H1 (cell line): ENCODE measurements at regions not wholly inside any gene's neighbourhood (a gene's known extent, or its start where the extent isn't known, plus 50 kb on each side); places are given as distances from the start of the nearest gene placed in this dataset.

ENCODE experiments used
- CTCF ChIA-PET: fragments of 300-600 bp; sonication (Branson Sonifier 250); formaldehyde crosslinking; loops from one replicate; lab custom pipeline; 2021; ENCODE audit not compliant: partially characterized antibody; lab: Charles Lee
- POLR2A ChIA-PET: fragments of 300-600 bp; sonication (Branson Sonifier 250); formaldehyde crosslinking; loops from one replicate; lab custom pipeline; 2021; ENCODE audit warnings: inconsistent platforms; ENCODE audit not compliant: partially characterized antibody; lab: Charles Lee
- DNase-seq, 2 experiments: peaks; one replicate each; pipeline versions ENCODE4 v3.0.0 to v3.0.0-alpha.2; 2010 to 2022; ENCODE audit warnings: low spot score in 2 of 2, low read depth in 1 of 2, mixed read lengths in 1 of 2
- FAIRE-seq: peaks from 2 replicates; lab custom pipeline; 2011; peaks lifted over from hg19 to GRCh38; lab: Jason Lieb, UNC
- H2AFZ ChIP-seq: 2 replicates; pipeline ENCODE4 v1.8.1; 2012; ENCODE audit warnings: low read length, inconsistent platforms
- H2AK5ac ChIP-seq: 2 replicates; pipeline ENCODE4 v1.6.1; 2013; ENCODE audit warnings: low read depth, low read length
- H2BK120ac ChIP-seq: replicated peaks from 2 replicates; pipeline ENCODE3; 2013; ENCODE audit warnings: low read depth, low read length, inconsistent platforms
- H2BK12ac ChIP-seq: 2 replicates; pipeline ENCODE4 v1.6.1; 2013; ENCODE audit warnings: low read depth, low read length
- H2BK15ac ChIP-seq: 2 replicates; pipeline ENCODE4 v1.6.1; 2013; ENCODE audit warnings: low read length
- H2BK20ac ChIP-seq: 2 replicates; pipeline ENCODE4 v1.6.1; 2013; ENCODE audit warnings: low read length
- H2BK5ac ChIP-seq: 2 replicates; pipeline ENCODE4 v1.6.1; 2013; ENCODE audit warnings: low read depth, low read length
- H3K14ac ChIP-seq: 2 replicates; pipeline ENCODE4 v1.6.1; 2013; ENCODE audit warnings: inconsistent platforms; ENCODE audit not compliant: insufficient read length
- H3K18ac ChIP-seq: 2 replicates; pipeline ENCODE4 v1.6.1; 2013; ENCODE audit warnings: low read length; ENCODE audit errors: extremely low read depth
- H3K23ac ChIP-seq: 2 replicates; pipeline ENCODE4 v1.6.1; 2013; ENCODE audit warnings: inconsistent platforms; ENCODE audit not compliant: insufficient read length
- H3K23me2 ChIP-seq: 2 replicates; pipeline ENCODE4 v1.6.1; 2013; ENCODE audit warnings: low read depth, low read length
- H3K27ac ChIP-seq: 2 replicates; pipeline ENCODE4 v1.6.1; 2011; ENCODE audit warnings: low read depth, low read length, inconsistent platforms
- H3K27me3 ChIP-seq, 4 experiments: replicated peaks in 1 of 4; 1 replicate in 1 of 4; 2 replicates in 3 of 4; pipeline versions ENCODE4 v1.6.1 to v1.8.1; 2011 to 2013; ENCODE audit warnings: low read length in 3 of 4, mild to moderate bottlenecking in 3 of 4, inconsistent platforms in 2 of 4, mixed read lengths in 2 of 4, moderate library complexity in 1 of 4; ENCODE audit not compliant: control insufficient read depth in 3 of 4, insufficient read depth in 3 of 4; ENCODE audit errors: extremely low read depth in 1 of 4
- H3K36me3 ChIP-seq, 4 experiments: 2 replicates each; pipeline versions ENCODE4 v1.6.1 to v1.8.1; 2011 to 2013; ENCODE audit warnings: mild to moderate bottlenecking in 4 of 4, low read length in 3 of 4, moderate library complexity in 2 of 4, control low read depth in 1 of 4, inconsistent platforms in 1 of 4; ENCODE audit not compliant: insufficient read depth in 4 of 4, control insufficient read depth in 2 of 4
- H3K4ac ChIP-seq: replicated peaks from 2 replicates; pipeline ENCODE3; 2013; ENCODE audit warnings: low read length, low read depth, mixed read lengths, inconsistent platforms; ENCODE audit not compliant: insufficient read length
- H3K4me1 ChIP-seq, 4 experiments: replicated peaks in 1 of 4; 1 replicate in 1 of 4; 2 replicates in 3 of 4; pipeline versions ENCODE4 v1.6.1 to v1.8.1; 2011 to 2013; ENCODE audit warnings: low read length in 3 of 4, inconsistent platforms in 2 of 4, mixed read lengths in 1 of 4; ENCODE audit not compliant: insufficient read depth in 4 of 4, control insufficient read depth in 3 of 4
- H3K4me2 ChIP-seq, 2 experiments: 2 replicates each; pipeline versions ENCODE4 v1.6.1 to v1.8.1; 2011 to 2013; ENCODE audit warnings: low read depth in 2 of 2, low read length in 2 of 2, control low read depth in 1 of 2, inconsistent platforms in 1 of 2, mild to moderate bottlenecking in 1 of 2; ENCODE audit not compliant: insufficient read depth in 1 of 2
- H3K4me3 ChIP-seq, 4 experiments: fragments of 200-600, 300-600 bp in 1 of 4; sonication (generic), shearing (Covaris generic), sonication (Bioruptor Twin) in 1 of 4; 2 replicates each; pipeline versions ENCODE4 v1.5.1 to v1.8.1; 2011 to 2016; ENCODE audit warnings: low read length in 4 of 4, low read depth in 3 of 4, control low read depth in 2 of 4, inconsistent platforms in 2 of 4, mild to moderate bottlenecking in 2 of 4, mixed read lengths in 1 of 4, moderate library complexity in 1 of 4; ENCODE audit not compliant: insufficient read depth in 2 of 4; ENCODE audit errors: extremely low read depth in 1 of 4
- H3K56ac ChIP-seq: replicated peaks from 2 replicates; pipeline ENCODE3; 2013; ENCODE audit warnings: low read depth, mild to moderate bottlenecking, mixed read lengths, low read length, inconsistent platforms; ENCODE audit not compliant: insufficient read length
- H3K79me1 ChIP-seq: 2 replicates; pipeline ENCODE4 v1.6.1; 2013; ENCODE audit warnings: low read depth, low read length, control low read depth
- H3K79me2 ChIP-seq, 2 experiments: 2 replicates each; pipeline versions ENCODE4 v1.6.1 to v1.8.1; 2012 to 2013; ENCODE audit warnings: low read length in 2 of 2, mild to moderate bottlenecking in 2 of 2, inconsistent platforms in 1 of 2; ENCODE audit not compliant: insufficient read depth in 2 of 2, control insufficient read depth in 1 of 2
- H3K9ac ChIP-seq, 4 experiments: replicated peaks in 1 of 4; 1 replicate in 1 of 4; 2 replicates in 3 of 4; pipeline versions ENCODE4 v1.6.1 to v1.8.1; 2011 to 2013; ENCODE audit warnings: low read depth in 3 of 4, low read length in 3 of 4, control low read depth in 2 of 4, mild to moderate bottlenecking in 2 of 4, moderate library complexity in 2 of 4, inconsistent platforms in 1 of 4; ENCODE audit errors: extremely low read depth in 1 of 4
- H3K9me3 ChIP-seq, 2 experiments: 2 replicates each; pipeline versions ENCODE4 v1.6.1 to v1.8.1; 2012 to 2013; ENCODE audit warnings: mild to moderate bottlenecking in 2 of 2, moderate library complexity in 2 of 2, control low read depth in 1 of 2, inconsistent platforms in 1 of 2, low read depth in 1 of 2, low read length in 1 of 2, mixed read lengths in 1 of 2; ENCODE audit not compliant: insufficient read depth in 2 of 2
- H4K20me1 ChIP-seq, 2 experiments: replicated peaks in 1 of 2; 2 replicates each; pipeline versions ENCODE3 to v1.8.1; 2011 to 2013; ENCODE audit warnings: inconsistent platforms in 2 of 2, low read length in 2 of 2, mild to moderate bottlenecking in 1 of 2; ENCODE audit not compliant: insufficient read depth in 2 of 2, control insufficient read depth in 1 of 2
- H4K5ac ChIP-seq: 2 replicates; pipeline ENCODE4 v1.6.1; 2013; ENCODE audit warnings: low read length, low read depth, mixed read lengths, inconsistent platforms; ENCODE audit not compliant: insufficient read length
- H4K8ac ChIP-seq: 2 replicates; pipeline ENCODE4 v1.8.0; 2013; ENCODE audit warnings: mild to moderate bottlenecking, moderate library complexity, low read length, inconsistent platforms; ENCODE audit not compliant: insufficient read depth; ENCODE audit errors: extremely low read depth
- H4K91ac ChIP-seq: replicated peaks from 2 replicates; pipeline ENCODE3; 2013; ENCODE audit warnings: low read length, mixed read lengths, inconsistent platforms; ENCODE audit not compliant: insufficient read length
- BACH1 ChIP-seq: IDR thresholded peaks from 2 replicates; pipeline ENCODE4 v1.6.1; 2012; ENCODE audit warnings: low read length, improper control_type of control experiment
- CTBP2 ChIP-seq: IDR thresholded peaks from 2 replicates; pipeline ENCODE4 v1.7.0; 2011; ENCODE audit warnings: borderline replicate concordance, mild to moderate bottlenecking, moderate library complexity, mixed read lengths, low read length; ENCODE audit not compliant: insufficient read depth, insufficient read length
- EP300 ChIP-seq, 2 experiments: IDR thresholded peaks; 1 replicate in 1 of 2; 2 replicates in 1 of 2; pipeline ENCODE4 v1.6.1; 2011 to 2012; ENCODE audit warnings: low read depth in 2 of 2, low read length in 2 of 2, mild to moderate bottlenecking in 2 of 2, borderline replicate concordance in 1 of 2, inconsistent platforms in 1 of 2, moderate library complexity in 1 of 2
- MAX ChIP-seq: IDR thresholded peaks from 2 replicates; pipeline ENCODE4 v1.6.1; 2012; ENCODE audit warnings: inconsistent platforms
- SIX5 ChIP-seq: IDR thresholded peaks from 2 replicates; pipeline ENCODE4 v1.6.1; 2011; ENCODE audit warnings: mild to moderate bottlenecking, low read depth, low read length
- SRF ChIP-seq: IDR thresholded peaks from 2 replicates; pipeline ENCODE4 v1.6.1; 2011; ENCODE audit warnings: mild to moderate bottlenecking, low read depth, low read length, moderate library complexity
- TEAD4 ChIP-seq: IDR thresholded peaks from 2 replicates; pipeline ENCODE4 v1.6.1; 2012; ENCODE audit warnings: low read depth, low read length, inconsistent platforms, mixed read lengths

GRCh38 chr7:89401099-89401498, 605.6 kb upstream of the TEX47 start:
- H4K91ac ChIP-seq = no peak overlapping the region
- no peak overlapping the region for H4K8ac ChIP-seq
- H2BK120ac ChIP-seq = no peak overlapping the region
- FAIRE-seq (no peak), DNase-seq (no peak)
- no peak overlapping the region for H3K23ac ChIP-seq
- H3K14ac ChIP-seq = no peak overlapping the region
- H2BK5ac ChIP-seq = no peak overlapping the region
- no peak overlapping the region for H3K4ac ChIP-seq
- POLR2A ChIA-PET = no interaction called here
- no peaks in the 10 kb centered on the region for H3K4me1 ChIP-seq
- no peak overlapping the region for H3K9ac ChIP-seq
- H3K18ac ChIP-seq = no peak overlapping the region
- H2BK20ac ChIP-seq = no peak overlapping the region
- H4K20me1 ChIP-seq = no peaks in the 10 kb centered on the region
- H3K79me1 ChIP-seq = no peaks in the 10 kb centered on the region
- H3K36me3 ChIP-seq = no peaks in the 10 kb centered on the region
- no peak overlapping the region for H4K5ac ChIP-seq
- no peaks in the 10 kb centered on the region for H3K9me3 ChIP-seq
- no peak overlapping the region for H3K4me3 ChIP-seq
- no peaks in the 10 kb centered on the region for H3K23me2 ChIP-seq
- H3K79me2 ChIP-seq = no peaks in the 10 kb centered on the region
- H2BK15ac ChIP-seq = no peak overlapping the region
- H2AFZ ChIP-seq = no peak overlapping the region; the same call in 1 of the 2 replicates
- no peaks in the 10 kb centered on the region for H3K27me3 ChIP-seq
- no peak overlapping the region for H3K27ac ChIP-seq
- H3K56ac ChIP-seq = no peak overlapping the region
- no peak overlapping the region for H2BK12ac ChIP-seq
- no peak overlapping the region for H3K4me2 ChIP-seq
- TF ChIP-seq TEAD4 (no peak), BACH1 (no peak), MAX (no peak), SIX5 (no peak), SRF (no peak), EP300 (IDR thresholded peaks at IDR 0.05; ENCODE audit: borderline replicate concordance in 1 of 2, low read depth in 2 of 2, low read length in 2 of 2) (no peak), CTBP2 (no peak)
- TF ChIP-seq, all 59 proteins: peak for 0
- no peak overlapping the region for H2AK5ac ChIP-seq
- CTCF ChIA-PET = interaction anchor here (0.6 to 1.3 kb wide), 3 partner anchors 9 to 89 kb away, joined by 3 to 5 read pairs (median 4); no protein-coding TSS in a partner anchor
